Non-pigmented ciliary epithelial cell (primary cell): ENCODE measurements at regions not wholly inside any gene's neighbourhood (a gene's known extent, or its start where the extent isn't known, plus 50 kb on each side); places are given as distances from the start of the nearest gene placed in this dataset.
"Not testable (repeated sequence)": the region's sequence is repeated elsewhere in the genome, so short reads cannot be mapped to it uniquely, and the experiment has no call there.

Experiments used
- DNase-seq: peaks from one replicate; pipeline ENCODE4 v3.0.0-alpha.2; 2010; ENCODE audit warnings: low read depth

- no peak for DNase-seq
Observed at GRCh38 chr12:18008642-18009041, 81.4 kb downstream of the RERGL start.

GRCh38 chr12:17999174-17999801, 90.7 kb downstream of the RERGL start:
- no peak for DNase-seq

- peak; percentile 10 for DNase-seq
Observed at GRCh38 chr12:17992002-17992656, 97.9 kb downstream of the RERGL start.

- DNase-seq, result no peak
Observed at GRCh38 chr12:17982556-17982955, 107.4 kb downstream of the RERGL start.

GRCh38 chr12:17976202-17976601, 113.8 kb downstream of the RERGL start:
- DNase-seq, result no peak

- DNase-seq, result no peak
Observed at GRCh38 chr12:17975763-17976162, 114.2 kb downstream of the RERGL start.

GRCh38 chr12:17975239-17975638, 114.8 kb downstream of the RERGL start:
- DNase-seq, result no peak

- DNase-seq, result no peak
Observed at GRCh38 chr12:17971850-17972249, 118.1 kb downstream of the RERGL start.

GRCh38 chr12:17954788-17955187, 135.2 kb downstream of the RERGL start:
- no peak for DNase-seq

GRCh38 chr12:17950898-17951297, 139.1 kb downstream of the RERGL start:
- DNase-seq, result no peak

- DNase-seq, result no peak
Observed at GRCh38 chr12:17949558-17950141, 140.3 kb downstream of the RERGL start.

- DNase-seq, result peak; percentile 62
Observed at GRCh38 chr12:17928708-17929366, 161.2 kb downstream of the RERGL start.

- DNase-seq, result no peak
Observed at GRCh38 chr12:17918013-17918412, 172.0 kb downstream of the RERGL start.

GRCh38 chr12:17884581-17884980, 205.4 kb downstream of the RERGL start:
- no peak for DNase-seq

- DNase-seq, result no peak
Observed at GRCh38 chr12:17878714-17879113, 211.3 kb downstream of the RERGL start.

GRCh38 chr12:17875230-17875629, 214.8 kb downstream of the RERGL start:
- DNase-seq, result no peak

GRCh38 chr12:17866802-17867201, 223.2 kb downstream of the RERGL start:
- DNase-seq, result no peak

GRCh38 chr12:17855548-17855947, 234.4 kb downstream of the RERGL start:
- not testable (repeated sequence) for DNase-seq

GRCh38 chr12:17853054-17853453, 236.9 kb downstream of the RERGL start:
- DNase-seq, result no peak

- no peak for DNase-seq
Observed at GRCh38 chr12:17841496-17841895, 248.5 kb downstream of the RERGL start.

- DNase-seq, result no peak
Observed at GRCh38 chr12:17829813-17830212, 260.2 kb downstream of the RERGL start.

GRCh38 chr12:17818931-17819330, 271.1 kb downstream of the RERGL start:
- DNase-seq, result no peak

GRCh38 chr12:17810399-17810798, 279.6 kb downstream of the RERGL start:
- DNase-seq, result no peak
